SK-N-SH (cell line): ENCODE measurements at regions not wholly inside any gene's neighbourhood (a gene's known extent, or its start where the extent isn't known, plus 50 kb on each side); places are given as distances from the start of the nearest gene placed in this dataset.

Experiments used
- CTCF ChIP-seq: fragments of 200-600 bp; sonication (generic); IDR thresholded peaks from 2 replicates; pipeline ENCODE4 v1.6.1; 2017; ENCODE audit warnings: antibody characterized with exemption, mild to moderate bottlenecking, moderate library complexity
- RCOR1 ChIP-seq: fragments of 150-350 bp; IDR thresholded peaks from 2 replicates; pipeline ENCODE4 v1.6.1; 2017; ENCODE audit warnings: antibody characterized with exemption, low read length

- TF ChIP-seq CTCF (no peak), RCOR1 (no peak)
These were observed 190.3 kb downstream of the RBFOX3 start for GRCh38 chr17:79420318-79421243.
